MM.1S (cell line): ENCODE measurements at regions not wholly inside any gene's neighbourhood (a gene's known extent, or its start where the extent isn't known, plus 50 kb on each side); places are given as distances from the start of the nearest gene placed in this dataset.

ENCODE experiments used
- CTCF ChIP-seq: fragments of 300-600 bp; sonication (generic); IDR thresholded peaks from 2 replicates; pipeline ENCODE4 v1.5.1; 2016; ENCODE audit warnings: antibody characterized with exemption, low read length, mixed read lengths
- EZH2 ChIP-seq: fragments of 300-600 bp; sonication (generic); optimal IDR thresholded peaks from 2 replicates; pipeline ENCODE3; 2017; ENCODE audit warnings: low read depth, mild to moderate bottlenecking, antibody characterized with exemption, low read length, mixed read lengths
- EZH2phosphoT487 ChIP-seq: fragments of 300-600 bp; sonication (generic); IDR thresholded peaks from 2 replicates; pipeline ENCODE4 v1.6.1; 2018; ENCODE audit warnings: antibody characterized with exemption, low read length

GRCh38 chr4:32025851-32026459, 1305.8 kb downstream of the PCDH7 start:
- no peak for TF ChIP-seq EZH2
- TF ChIP-seq CTCF, result no peak
- no peak for TF ChIP-seq EZH2phosphoT487
